Neural crest cell (in vitro differentiated cells): ENCODE measurements at regions not wholly inside any gene's neighbourhood (a gene's known extent, or its start where the extent isn't known, plus 50 kb on each side); places are given as distances from the start of the nearest gene placed in this dataset.

Experiments
- DNase-seq: peaks from one replicate; pipeline ENCODE4 v3.0.0; 2021; ENCODE audit warnings: low read depth, mixed read lengths, low spot score
- H3K27ac Mint-ChIP-seq: one replicate; pipeline ENCODE4 v1.8.0; 2021; ENCODE audit warnings: mild to moderate bottlenecking, mixed read lengths; ENCODE audit not compliant: unreplicated experiment
- H3K27me3 Mint-ChIP-seq: 2 replicates; pipeline ENCODE4 v1.8.0; 2021; ENCODE audit warnings: low read depth, mild to moderate bottlenecking, mixed read lengths
- H3K36me3 Mint-ChIP-seq: 2 replicates; pipeline ENCODE4 v1.8.0; 2021; ENCODE audit warnings: low read depth, mild to moderate bottlenecking, mixed read lengths
- H3K4me1 Mint-ChIP-seq: 2 replicates; pipeline ENCODE4 v1.8.0; 2021; ENCODE audit warnings: mixed read lengths
- H3K4me3 Mint-ChIP-seq: one replicate; pipeline ENCODE4 v1.8.0; 2021; ENCODE audit warnings: mild to moderate bottlenecking, mixed read lengths
- H3K9me3 Mint-ChIP-seq: 2 replicates; pipeline ENCODE4 v1.8.0; 2021; ENCODE audit warnings: mixed read lengths
- CTCF ChIP-seq: fragments of 200-600 bp; sonication (generic); conservative IDR thresholded peaks from 2 replicates; pipeline ENCODE4 v1.5.0; 2021; ENCODE audit warnings: antibody characterized with exemption, mild to moderate bottlenecking

DNA sequence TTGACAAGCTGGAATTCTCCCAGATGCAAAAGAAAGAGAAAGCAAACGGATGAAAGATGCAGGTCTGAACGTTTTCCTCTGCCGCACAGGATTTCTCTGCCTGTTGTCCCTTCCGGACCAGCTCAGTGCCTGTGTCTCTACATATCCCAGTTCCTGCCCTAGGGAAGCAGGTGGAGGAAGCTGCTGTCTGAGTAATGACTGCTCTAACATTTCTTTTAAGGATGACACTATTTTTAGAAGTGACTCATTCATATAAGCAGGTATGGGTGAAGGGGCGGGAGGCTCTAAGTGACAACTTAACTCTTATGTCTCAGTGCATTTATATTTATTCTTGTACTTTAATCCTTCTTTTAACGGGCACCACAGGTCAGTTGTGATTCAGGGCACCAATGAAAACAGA, 128.8 kb downstream of the SLC24A2 start:
- no peak overlapping the region for H3K4me3 Mint-ChIP-seq
- no peaks in the 10 kb centered on the region for H3K9me3 Mint-ChIP-seq
- H3K27ac Mint-ChIP-seq = no peak overlapping the region
- H3K36me3 Mint-ChIP-seq = no peaks in the 10 kb centered on the region
- no peaks in the 10 kb centered on the region for H3K4me1 Mint-ChIP-seq
- H3K27me3 Mint-ChIP-seq = peaks cover 30% of the 10 kb centered on the region
- no peak for DNase-seq
- no peak for TF ChIP-seq CTCF

DNA sequence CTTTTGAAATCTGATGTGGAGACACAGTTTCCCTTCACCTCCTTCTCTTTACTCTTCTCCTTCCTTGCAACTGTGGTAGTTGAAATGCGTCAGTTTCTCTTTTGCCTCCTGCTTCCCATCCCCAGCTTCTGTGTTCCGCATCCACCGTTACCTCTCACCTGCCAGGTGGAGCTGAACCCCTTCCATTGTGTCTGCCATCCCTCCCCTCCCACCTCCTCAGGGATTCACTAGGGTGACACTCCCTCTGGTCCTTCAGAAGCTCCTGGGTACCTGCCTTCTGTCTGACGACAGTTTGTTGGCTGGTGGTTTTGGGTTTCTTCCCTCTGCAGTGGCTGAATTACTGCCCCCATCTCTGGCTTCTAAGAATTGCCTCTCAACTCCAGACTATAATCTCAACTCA, 132.1 kb downstream of the SLC24A2 start:
- no peak for DNase-seq
- Mint-ChIP-seq H3K27me3 (peaks cover 20% of the 10 kb centered on the region), H3K36me3 (no peaks in the 10 kb centered on the region), H3K4me3 (no peak overlapping the region), H3K4me1 (no peaks in the 10 kb centered on the region), H3K27ac (no peak overlapping the region), H3K9me3 (no peaks in the 10 kb centered on the region)
- TF ChIP-seq CTCF = no peak

- H3K9me3 Mint-ChIP-seq = no peaks in the 10 kb centered on the region
- no peak overlapping the region for H3K4me3 Mint-ChIP-seq
- TF ChIP-seq CTCF = no peak
- no peak overlapping the region for H3K27ac Mint-ChIP-seq
- no peak for DNase-seq
- H3K36me3 Mint-ChIP-seq = no peaks in the 10 kb centered on the region
- peaks cover 13% of the 10 kb centered on the region for H3K27me3 Mint-ChIP-seq
- no peaks in the 10 kb centered on the region for H3K4me1 Mint-ChIP-seq
Observed at GRCh38 chr9:19651681-19652080, 137.2 kb downstream of the SLC24A2 start.

GRCh38 chr9:19650312-19650711, 138.5 kb downstream of the SLC24A2 start:
- H3K4me1 Mint-ChIP-seq = no peaks in the 10 kb centered on the region
- no peak overlapping the region for H3K4me3 Mint-ChIP-seq
- H3K27me3 Mint-ChIP-seq = peaks cover 6% of the 10 kb centered on the region
- H3K36me3 Mint-ChIP-seq = no peaks in the 10 kb centered on the region
- TF ChIP-seq CTCF = no peak
- DNase-seq = no peak
- no peaks in the 10 kb centered on the region for H3K9me3 Mint-ChIP-seq
- no peak overlapping the region for H3K27ac Mint-ChIP-seq

GRCh38 chr9:19649336-19650041, 139.3 kb downstream of the SLC24A2 start:
- no peak for TF ChIP-seq CTCF
- H3K36me3 Mint-ChIP-seq = no peaks in the 10 kb centered on the region
- no peak for DNase-seq
- H3K9me3 Mint-ChIP-seq = no peaks in the 10 kb centered on the region
- H3K27ac Mint-ChIP-seq = no peak overlapping the region
- no peak overlapping the region for H3K4me3 Mint-ChIP-seq
- H3K27me3 Mint-ChIP-seq = peaks cover 6% of the 10 kb centered on the region
- H3K4me1 Mint-ChIP-seq = no peaks in the 10 kb centered on the region
